NCI-H226 (cell line): ENCODE measurements at regions not wholly inside any gene's neighbourhood (a gene's known extent, or its start where the extent isn't known, plus 50 kb on each side); places are given as distances from the start of the nearest gene placed in this dataset.

Source experiments
- DNase-seq: peaks from one replicate; pipeline ENCODE4 v3.0.0-alpha.2; 2015

- no peak for DNase-seq
Observed at GRCh38 chr14:104433401-104434213, 146.0 kb upstream of the C14orf180 start.

GRCh38 chr14:104434214-104435076 lies 145.1 kb upstream of the C14orf180 start:
- no peak for DNase-seq

GRCh38 chr14:104435147-104436046 lies 144.2 kb upstream of the C14orf180 start:
- no peak for DNase-seq

- DNase-seq: peak; percentile 40
Observed at GRCh38 chr14:104436047-104436591, 143.4 kb upstream of the C14orf180 start.

GRCh38 chr14:104436741-104437701 lies 142.5 kb upstream of the C14orf180 start:
- no peak for DNase-seq

- DNase-seq: no peak
Observed at GRCh38 chr14:104437703-104438102, 141.9 kb upstream of the C14orf180 start.

- DNase-seq: no peak
Observed at GRCh38 chr14:104438166-104438887, 141.2 kb upstream of the C14orf180 start.

GRCh38 chr14:104439625-104440024 lies 139.9 kb upstream of the C14orf180 start:
- DNase-seq: no peak

GRCh38 chr14:104440297-104440956 lies 139.1 kb upstream of the C14orf180 start:
- no peak for DNase-seq

- DNase-seq: no peak
Observed at GRCh38 chr14:104441275-104442106, 138.1 kb upstream of the C14orf180 start.

GRCh38 chr14:104442107-104442551 lies 137.4 kb upstream of the C14orf180 start:
- DNase-seq: no peak

- DNase-seq: no peak
Observed at GRCh38 chr14:104442631-104443390, 136.8 kb upstream of the C14orf180 start.

GRCh38 chr14:104443391-104444158 lies 136.0 kb upstream of the C14orf180 start:
- no peak for DNase-seq

- DNase-seq: no peak
Observed at GRCh38 chr14:104444159-104445030, 135.2 kb upstream of the C14orf180 start.

GRCh38 chr14:104445086-104445485 lies 134.5 kb upstream of the C14orf180 start:
- no peak for DNase-seq

- no peak for DNase-seq
Observed at GRCh38 chr14:104445832-104446381, 133.7 kb upstream of the C14orf180 start.
